HPDE6-E6E7 (cell line): ENCODE measurements at regions not wholly inside any gene's neighbourhood (a gene's known extent, or its start where the extent isn't known, plus 50 kb on each side); places are given as distances from the start of the nearest gene placed in this dataset.
"Not testable (repeated sequence)": the region's sequence is repeated elsewhere in the genome, so short reads cannot be mapped to it uniquely, and the experiment has no call there.

Source experiments
- DNase-seq: peaks from one replicate; pipeline ENCODE4 v3.0.0; 2011; ENCODE audit warnings: missing footprints; ENCODE audit errors: extremely low spot score

- DNase-seq: no peak
Measured at GRCh38 chr12:42919691-42920090, 330.1 kb upstream of the PRICKLE1 start.

- DNase-seq: no peak
Measured at GRCh38 chr12:42918443-42918842, 328.9 kb upstream of the PRICKLE1 start.

- no peak for DNase-seq
Measured at GRCh38 chr12:42916143-42916542, 326.6 kb upstream of the PRICKLE1 start.

GRCh38 chr12:42915426-42915825, 325.9 kb upstream of the PRICKLE1 start:
- no peak for DNase-seq

- DNase-seq: no peak
Measured at GRCh38 chr12:42912367-42912766, 322.8 kb upstream of the PRICKLE1 start.

GRCh38 chr12:42910656-42911055, 321.1 kb upstream of the PRICKLE1 start:
- no peak for DNase-seq

- no peak for DNase-seq
Measured at GRCh38 chr12:42908712-42909111, 319.2 kb upstream of the PRICKLE1 start.

- not testable (repeated sequence) for DNase-seq
Measured at GRCh38 chr12:42906801-42907200, 317.3 kb upstream of the PRICKLE1 start.

- no peak for DNase-seq
Measured at GRCh38 chr12:42905419-42905705, 315.8 kb upstream of the PRICKLE1 start.

- no peak for DNase-seq
Measured at GRCh38 chr12:42904683-42905418, 315.3 kb upstream of the PRICKLE1 start.

- no peak for DNase-seq
Measured at GRCh38 chr12:42903736-42904135, 314.2 kb upstream of the PRICKLE1 start.

GRCh38 chr12:42902001-42902400, 312.5 kb upstream of the PRICKLE1 start:
- DNase-seq: no peak

- DNase-seq: no peak
Measured at GRCh38 chr12:42893803-42894202, 304.3 kb upstream of the PRICKLE1 start.

- DNase-seq: no peak
Measured at GRCh38 chr12:42892702-42893551, 303.4 kb upstream of the PRICKLE1 start.

GRCh38 chr12:42887657-42888056, 298.1 kb upstream of the PRICKLE1 start:
- DNase-seq: no peak

- DNase-seq: no peak
Measured at GRCh38 chr12:42886160-42886559, 296.6 kb upstream of the PRICKLE1 start.

- no peak for DNase-seq
Measured at GRCh38 chr12:42885677-42886076, 296.1 kb upstream of the PRICKLE1 start.

- DNase-seq: no peak
Measured at GRCh38 chr12:42884116-42884515, 294.6 kb upstream of the PRICKLE1 start.

GRCh38 chr12:42873401-42873800, 283.9 kb upstream of the PRICKLE1 start:
- DNase-seq: no peak

GRCh38 chr12:42871816-42872215, 282.3 kb upstream of the PRICKLE1 start:
- no peak for DNase-seq

- DNase-seq: no peak
Measured at GRCh38 chr12:42868291-42868690, 278.7 kb upstream of the PRICKLE1 start.

- no peak for DNase-seq
Measured at GRCh38 chr12:42865282-42865681, 275.7 kb upstream of the PRICKLE1 start.

GRCh38 chr12:42862055-42862454, 272.5 kb upstream of the PRICKLE1 start:
- DNase-seq: no peak
